ENCODE measurements at regions not wholly inside any gene's neighbourhood (a gene's known extent, or its start where the extent isn't known, plus 50 kb on each side); places are given as distances from the start of the nearest gene placed in this dataset.

- TF ChIP-seq ZNF276 (CRISPR knock-in tag; IDR thresholded peaks at IDR 0.05; ENCODE audit: low read depth) (no peak), STAT5B (CRISPR knock-in tag; IDR thresholded peaks at IDR 0.05) (no peak), PATZ1 (CRISPR knock-in tag; IDR thresholded peaks at IDR 0.05) (no peak), SRY (CRISPR knock-in tag; IDR thresholded peaks at IDR 0.05) (no peak), TOPORS (CRISPR knock-in tag; IDR thresholded peaks at IDR 0.05) (no peak), NFKB2 (CRISPR knock-in tag; IDR thresholded peaks at IDR 0.05; ENCODE audit: borderline replicate concordance) (no peak), ZNF318 (CRISPR knock-in tag; IDR thresholded peaks at IDR 0.05) (no peak), ZNF18 (CRISPR knock-in tag; IDR thresholded peaks at IDR 0.05; ENCODE audit: insufficient replicate concordance) (no peak)
Measured at GRCh38 chr6:40725390-40725789, 138.2 kb upstream of the LRFN2 start (continued).
